Left ventricle myocardium superior (tissue), 1 donor: ENCODE measurements at regions not wholly inside any gene's neighbourhood (a gene's known extent, or its start where the extent isn't known, plus 50 kb on each side); places are given as distances from the start of the nearest gene placed in this dataset.
A peak's percentile ranks its signal among the peaks of the same experiment; 100 is the strongest.

ENCODE experiments used
- ATAC-seq: fragments of 200-7000 bp; cut with Tn5 transposase; one replicate; pipeline ENCODE4 v1.9.1; 2020; ENCODE audit warnings: mild to moderate bottlenecking, moderate library complexity
- DNase-seq: peaks from one replicate; pipeline ENCODE4 v3.0.0-alpha.2; 2020
- intact Hi-C: fragments of 100-400 bp; cut with micrococcal nuclease; formaldehyde crosslinking; loops from one replicate; pipeline ENCODE4 v1.11.0; 2022
- donor health status: DM: no; HTN: yes; CAD: no; lungs with severe emphysema.

GRCh38 chrX:10045327-10046000, 78.3 kb downstream of the CLDN34 start:
- DNase-seq (peak; percentile 60), ATAC-seq (peak; percentile 81)
- intact Hi-C loops: no loop called here

DNA sequence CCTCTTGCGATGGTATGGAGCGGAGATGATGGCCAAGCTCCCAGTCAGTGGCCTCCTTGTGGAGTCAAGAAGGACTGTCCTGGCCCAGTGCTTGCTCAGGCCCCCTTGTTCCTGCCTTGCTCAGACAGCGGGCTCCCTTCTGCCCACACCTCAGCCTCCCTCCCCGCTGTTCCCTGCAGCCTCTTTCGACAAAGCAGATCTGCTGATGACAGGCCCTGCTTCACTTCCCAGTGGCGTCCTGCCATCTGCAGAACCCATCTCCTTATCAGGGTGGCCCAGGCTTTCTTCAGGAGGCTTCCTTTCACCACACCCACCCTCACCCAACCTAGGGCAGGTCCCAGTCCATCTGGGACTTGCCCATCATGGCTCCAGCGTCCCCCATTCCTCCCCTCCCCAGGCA, 80.0 kb downstream of the CLDN34 start:
- DNase-seq (no peak), ATAC-seq (peak; percentile 7)
- intact Hi-C loops: no loop called here

DNA sequence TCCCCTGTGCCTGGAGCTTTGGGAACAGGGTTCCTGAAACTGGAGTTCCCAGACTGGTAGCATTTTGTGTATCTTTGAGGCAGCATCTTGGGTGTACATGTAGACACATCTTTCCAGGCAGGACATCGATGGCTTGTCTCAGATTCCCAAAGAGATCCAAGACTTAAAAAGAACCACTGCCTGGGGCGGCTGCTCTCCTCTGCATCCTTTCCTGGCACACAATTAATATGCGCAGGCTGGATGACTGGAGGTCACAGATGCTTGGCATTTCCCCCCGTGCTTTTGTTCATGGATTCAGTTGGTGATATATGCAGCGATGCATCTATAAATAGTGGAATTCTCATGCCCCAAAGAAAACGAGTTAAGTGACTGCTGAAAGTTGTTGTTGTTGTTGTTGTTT, 80.5 kb downstream of the CLDN34 start:
- no peak for DNase-seq
- no peak for ATAC-seq
- intact Hi-C loops: no loop called here

DNA sequence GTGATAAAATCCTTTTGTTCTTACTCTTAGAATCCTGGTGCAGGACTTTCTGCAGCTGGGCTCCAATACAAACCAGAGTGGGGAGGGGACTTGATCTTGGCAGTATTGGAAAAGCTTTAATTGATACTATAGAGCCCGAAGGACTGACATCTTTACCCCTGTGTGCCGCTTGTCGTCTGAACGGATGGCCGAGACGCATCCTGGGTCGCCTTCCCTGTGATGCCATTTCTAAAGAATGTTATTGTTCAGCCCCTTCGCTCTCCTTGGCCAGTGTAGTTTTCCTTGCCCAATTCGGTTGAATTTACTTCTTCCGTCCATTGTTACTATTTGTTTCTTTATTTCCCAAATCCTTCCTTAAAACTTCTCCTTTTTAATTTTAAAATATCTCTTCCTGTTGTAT, 80.9 kb downstream of the CLDN34 start:
- intact Hi-C loops: no loop called here
- no peak for DNase-seq
- no peak for ATAC-seq

- intact Hi-C loops: no loop called here
- DNase-seq: no peak
- ATAC-seq: no peak
Observed at GRCh38 chrX:10048707-10049106, 81.5 kb downstream of the CLDN34 start.

- intact Hi-C loops: no loop called here
- no peak for DNase-seq
- ATAC-seq: no peak
Observed at GRCh38 chrX:10049236-10049635, 82.1 kb downstream of the CLDN34 start.

DNA sequence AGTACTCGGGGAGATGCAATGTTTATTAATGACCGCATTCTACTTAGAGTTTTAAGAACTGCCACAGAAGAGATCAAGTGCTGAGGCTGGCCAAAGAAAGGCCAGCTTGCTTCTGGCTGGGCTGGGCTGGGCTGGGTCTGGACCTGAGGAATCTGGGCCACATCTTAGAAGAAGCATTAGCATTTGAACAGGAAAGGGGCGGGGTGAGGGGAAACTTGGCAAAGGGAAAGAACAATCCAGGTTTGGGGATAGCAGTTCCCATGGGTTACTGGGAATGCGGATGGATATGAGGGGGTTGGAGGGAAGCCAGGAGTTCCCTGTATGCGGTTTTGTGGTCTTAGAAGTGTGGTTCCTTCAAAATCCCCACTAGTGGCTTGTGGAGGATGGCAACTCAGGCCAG, 83.3 kb downstream of the CLDN34 start:
- DNase-seq: no peak
- no peak for ATAC-seq
- intact Hi-C loops: no loop called here

- ATAC-seq (peak; percentile 24), DNase-seq (no peak)
- intact Hi-C loops: no loop called here
Observed at GRCh38 chrX:10051866-10052480, 84.8 kb downstream of the CLDN34 start.

DNA sequence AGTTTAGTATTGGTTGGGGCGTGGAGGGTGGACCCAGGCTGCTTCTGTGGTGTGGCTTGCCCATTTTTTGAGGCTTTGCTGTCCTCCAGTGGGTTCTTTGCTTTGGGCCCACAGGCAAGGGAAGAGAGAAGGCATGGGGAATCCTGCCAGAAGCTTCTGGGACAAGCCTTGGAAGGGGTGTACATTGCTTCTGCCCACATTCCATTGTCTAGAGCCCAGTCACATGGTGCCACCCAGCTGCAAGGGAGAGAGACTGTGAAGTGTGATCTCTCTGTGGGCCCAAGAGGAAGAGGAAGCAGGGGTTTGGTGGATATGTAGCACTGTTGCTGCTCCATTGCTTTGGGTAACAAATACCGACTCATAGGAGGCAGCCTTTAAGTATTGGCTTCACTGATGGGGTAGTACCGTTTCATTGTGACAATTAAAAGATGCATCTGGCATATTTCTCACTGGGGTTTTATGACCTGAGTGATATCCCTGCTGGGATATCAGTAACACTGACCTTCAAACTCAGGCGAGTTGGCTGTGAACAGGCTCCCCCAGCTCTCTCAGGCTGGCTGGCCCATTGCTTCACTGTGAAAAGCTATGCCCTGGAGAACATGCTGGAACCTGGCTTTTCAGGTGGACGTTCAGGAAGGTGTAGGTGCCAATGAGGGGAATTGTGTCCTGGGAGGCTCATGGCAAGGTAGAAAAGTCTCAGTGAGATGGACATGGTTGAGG, 85.9 kb downstream of the CLDN34 start:
- DNase-seq (no peak), ATAC-seq (peak; percentile 81)
- intact Hi-C loops: no loop called here

- ATAC-seq (no peak), DNase-seq (no peak)
- intact Hi-C loops: no loop called here
Observed at GRCh38 chrX:10054396-10054795, 87.2 kb downstream of the CLDN34 start.

DNA sequence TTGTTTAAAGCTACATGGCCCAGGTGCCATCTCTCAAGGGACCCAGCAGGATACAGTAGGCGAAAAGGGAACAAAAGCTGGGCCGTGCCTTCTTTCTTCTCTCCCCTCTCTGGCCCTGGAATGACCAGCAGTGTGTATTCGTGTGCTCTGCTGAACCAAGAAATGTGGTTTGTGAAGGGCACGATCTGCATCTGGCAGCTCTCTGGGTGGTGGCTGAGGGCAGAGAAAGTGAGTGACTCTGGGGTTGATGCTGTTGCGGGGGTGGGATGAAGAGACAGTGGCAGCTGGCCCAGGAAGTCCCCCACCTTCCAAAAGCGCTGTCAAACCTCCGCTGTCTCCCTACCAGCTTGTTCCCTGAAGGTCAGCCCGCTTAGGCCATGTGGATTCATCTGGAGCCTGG, 88.3 kb downstream of the CLDN34 start:
- no peak for ATAC-seq
- no peak for DNase-seq
- intact Hi-C loops: no loop called here

DNA sequence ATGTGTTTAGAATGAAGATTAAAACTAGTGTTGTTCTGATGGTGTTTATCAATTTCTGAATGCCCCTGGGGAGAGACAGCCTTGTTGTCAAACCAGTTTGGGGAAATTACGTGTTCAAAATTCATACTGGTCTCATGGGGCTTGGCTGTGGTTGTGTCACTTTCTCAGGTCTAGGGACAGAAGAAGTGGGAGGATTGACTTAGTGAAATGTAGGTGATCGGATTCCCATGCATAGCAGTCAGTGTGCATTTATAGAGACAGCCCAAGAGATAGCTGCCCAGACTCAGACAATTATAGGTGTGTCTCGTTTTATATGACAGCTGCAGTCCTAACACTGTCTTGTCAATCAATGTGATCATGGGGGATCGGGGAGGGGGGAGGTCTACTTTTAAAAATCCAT, 94.4 kb upstream of the CLCN4 start:
- peak; percentile 15 for ATAC-seq
- intact Hi-C loops: no loop called here

GRCh38 chrX:10062980-10063379, 93.8 kb upstream of the CLCN4 start:
- DNase-seq: no peak
- ATAC-seq: no peak
- intact Hi-C loops: no loop called here

More for the DNA sequence above, 94.4 kb upstream of the CLCN4 start:
- DNase-seq: no peak

GRCh38 chrX:10064736-10065135, 92.0 kb upstream of the CLCN4 start:
- no peak for ATAC-seq
- no peak for DNase-seq

GRCh38 chrX:10070714-10071436, 85.9 kb upstream of the CLCN4 start:
- no peak for DNase-seq
- ATAC-seq: no peak
- intact Hi-C loops: no loop called here

More at GRCh38 chrX:10064736-10065135, 92.0 kb upstream of the CLCN4 start:
- intact Hi-C loops: no loop called here

DNA sequence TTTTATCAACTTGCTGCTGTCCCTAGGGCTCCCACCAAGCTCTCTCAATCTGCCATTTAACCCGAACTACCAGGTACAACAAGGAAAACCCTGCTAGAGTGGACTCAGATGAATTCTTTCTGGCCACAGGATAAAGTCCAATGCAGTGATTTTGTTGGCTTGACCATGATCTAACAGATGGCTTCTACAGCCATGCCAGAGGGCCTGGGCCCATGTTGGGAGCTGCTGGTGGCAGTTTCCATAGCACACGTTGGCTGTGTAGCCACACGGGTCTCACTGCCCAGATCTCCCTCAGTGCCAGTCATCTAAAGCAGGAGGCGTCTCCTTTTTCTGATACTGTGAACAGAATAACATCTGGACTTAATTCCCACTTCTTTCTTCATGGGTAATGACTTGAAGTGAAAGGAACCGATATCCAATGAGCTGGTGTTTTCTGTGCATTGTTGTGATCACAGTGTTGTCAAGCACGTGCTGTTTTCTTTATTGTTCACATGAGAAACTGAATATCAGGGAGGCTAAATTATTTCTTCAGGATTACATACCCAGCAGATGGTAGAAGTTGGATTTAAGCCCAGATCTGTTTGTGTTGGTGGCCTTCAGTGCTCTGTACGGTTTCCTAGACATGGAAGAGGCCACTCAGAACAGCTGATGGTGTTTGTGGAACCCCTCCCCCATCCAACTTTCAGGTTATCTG, 85.2 kb upstream of the CLCN4 start:
- intact Hi-C loops: no loop called here
- ATAC-seq (no peak), DNase-seq (no peak)

DNA sequence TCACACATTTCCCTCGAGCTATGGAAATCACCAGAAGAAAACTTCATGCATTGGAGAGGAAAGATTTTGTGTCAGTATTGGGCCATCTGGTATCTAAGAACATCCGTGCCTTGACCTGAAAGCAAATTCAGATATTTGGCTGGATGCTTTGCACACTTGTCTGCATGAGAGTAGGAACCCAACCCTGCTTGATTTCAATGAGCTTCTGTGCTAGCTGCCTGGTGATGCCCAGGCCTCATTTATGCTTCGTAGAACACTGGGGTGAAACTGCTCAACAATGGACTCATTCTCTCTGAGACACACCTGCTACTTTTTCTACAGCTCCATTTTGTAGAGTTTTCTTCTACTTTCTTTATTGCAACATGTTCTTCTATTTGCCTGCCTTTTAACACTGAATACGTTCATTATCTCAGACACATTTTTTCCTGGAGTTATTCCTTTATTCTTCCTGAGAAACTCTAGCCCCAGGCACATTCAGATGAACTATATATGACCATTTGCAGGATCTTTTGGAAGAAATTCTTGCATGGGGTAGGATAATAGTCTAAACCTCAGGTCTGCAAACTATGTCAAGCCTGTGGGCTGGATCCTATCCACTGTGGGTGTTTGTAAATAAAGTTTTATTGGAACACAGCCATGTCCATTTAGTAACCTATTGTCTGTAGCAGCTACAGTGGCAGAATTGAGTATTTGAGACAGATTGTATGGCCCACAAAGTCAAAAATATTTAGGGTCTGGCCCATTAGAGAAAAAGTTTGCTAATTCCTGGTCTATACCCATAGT, 83.8 kb upstream of the CLCN4 start:
- DNase-seq: no peak
- intact Hi-C loops: no loop called here
- no peak for ATAC-seq

DNA sequence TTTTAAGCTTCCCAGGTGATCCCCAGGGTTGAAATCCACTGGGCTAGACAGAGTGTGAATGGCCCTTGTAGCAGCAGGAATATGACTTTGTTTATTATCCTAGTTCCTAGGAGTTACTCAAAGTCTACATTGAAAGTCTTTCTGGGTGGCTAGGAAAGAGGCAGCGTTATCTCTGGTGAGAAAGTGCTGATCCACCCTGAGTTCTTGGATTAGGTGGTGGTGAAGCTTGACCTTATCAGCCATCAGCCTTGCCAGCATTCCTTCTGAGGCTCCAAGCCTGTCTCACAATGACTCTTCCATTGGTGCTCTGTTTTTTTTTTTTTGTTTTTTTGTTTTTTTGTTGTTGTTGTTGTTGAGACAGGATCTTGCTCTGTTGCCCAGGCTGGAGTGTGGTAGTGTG, 83.1 kb upstream of the CLCN4 start:
- ATAC-seq: no peak
- DNase-seq: no peak
- intact Hi-C loops: no loop called here
